ENCODE measurements at regions not wholly inside any gene's neighbourhood (a gene's known extent, or its start where the extent isn't known, plus 50 kb on each side); places are given as distances from the start of the nearest gene placed in this dataset.
A peak's percentile ranks its signal among the peaks of the same experiment; 100 is the strongest.

GRCh38 chr14:89651805-89652204, 234.8 kb upstream of the FOXN3 start:
- Mint-ChIP-seq H3K9me3 (peaks cover 2% of the 10 kb centered on the region), H3K4me1 (ENCODE audit: low read depth) (peaks cover 5% of the 10 kb centered on the region), H3K27ac (no peak overlapping the region), H3K27me3 (ENCODE audit: low read depth) (no peaks in the 10 kb centered on the region), H3K4me3 (no peak overlapping the region), H3K36me3 (ENCODE audit: low read depth) (no peaks in the 10 kb centered on the region)
- CTCF ChIA-PET: interaction anchor here (1.2 kb wide), 1 partner anchor 9 kb away, joined by 3 read pairs; no protein-coding TSS in a partner anchor
- no peak for DNase-seq
- intact Hi-C loops (cut with micrococcal nuclease): no loop called here

GRCh38 chr14:89650077-89650978, 233.3 kb upstream of the FOXN3 start:
- Mint-ChIP-seq H3K4me3 (no peak overlapping the region), H3K27ac (no peak overlapping the region), H3K27me3 (ENCODE audit: low read depth) (no peaks in the 10 kb centered on the region), H3K36me3 (ENCODE audit: low read depth) (no peaks in the 10 kb centered on the region), H3K9me3 (no peaks in the 10 kb centered on the region), H3K4me1 (ENCODE audit: low read depth) (peaks cover 5% of the 10 kb centered on the region)
- no peak for DNase-seq
- CTCF ChIA-PET: no interaction called here
- intact Hi-C loops (cut with micrococcal nuclease): no loop called here

GRCh38 chr14:89649451-89650075, 232.5 kb upstream of the FOXN3 start:
- DNase-seq: no peak
- Mint-ChIP-seq H3K9me3 (no peaks in the 10 kb centered on the region), H3K36me3 (ENCODE audit: low read depth) (no peaks in the 10 kb centered on the region), H3K27me3 (ENCODE audit: low read depth) (no peaks in the 10 kb centered on the region), H3K4me1 (ENCODE audit: low read depth) (peaks cover 5% of the 10 kb centered on the region), H3K27ac (no peak overlapping the region), H3K4me3 (no peak overlapping the region)
- CTCF ChIA-PET: no interaction called here
- intact Hi-C loops (cut with micrococcal nuclease): no loop called here

- Mint-ChIP-seq H3K27ac (no peak overlapping the region), H3K4me3 (no peak overlapping the region), H3K36me3 (ENCODE audit: low read depth) (no peaks in the 10 kb centered on the region), H3K27me3 (ENCODE audit: low read depth) (no peaks in the 10 kb centered on the region), H3K4me1 (ENCODE audit: low read depth) (peaks cover 5% of the 10 kb centered on the region), H3K9me3 (no peaks in the 10 kb centered on the region)
- intact Hi-C loops (cut with micrococcal nuclease): no loop called here
- CTCF ChIA-PET: no interaction called here
- no peak for DNase-seq
Observed at GRCh38 chr14:89648924-89649323, 231.9 kb upstream of the FOXN3 start.

GRCh38 chr14:89648510-89648909, 231.5 kb upstream of the FOXN3 start:
- intact Hi-C loops (cut with micrococcal nuclease): no loop called here
- H3K4me3 Mint-ChIP-seq: no peak overlapping the region
- H3K36me3 Mint-ChIP-seq (ENCODE audit: low read depth): no peaks in the 10 kb centered on the region
- H3K4me1 Mint-ChIP-seq (ENCODE audit: low read depth): peaks cover 7% of the 10 kb centered on the region
- CTCF ChIA-PET: no interaction called here
- H3K27ac Mint-ChIP-seq: no peak overlapping the region
- H3K9me3 Mint-ChIP-seq: no peaks in the 10 kb centered on the region
- no peaks in the 10 kb centered on the region for H3K27me3 Mint-ChIP-seq (ENCODE audit: low read depth)
- DNase-seq: no peak

- Mint-ChIP-seq H3K9me3 (no peaks in the 10 kb centered on the region), H3K4me3 (no peak overlapping the region), H3K27me3 (ENCODE audit: low read depth) (no peaks in the 10 kb centered on the region), H3K36me3 (ENCODE audit: low read depth) (no peaks in the 10 kb centered on the region), H3K27ac (no peak overlapping the region), H3K4me1 (ENCODE audit: low read depth) (peaks cover 17% of the 10 kb centered on the region)
- intact Hi-C loops (cut with micrococcal nuclease): no loop called here
- DNase-seq: no peak
- CTCF ChIA-PET: interaction anchor here (1.1 kb wide), 1 partner anchor 22 kb away, joined by 3 read pairs; no protein-coding TSS in a partner anchor
Observed at GRCh38 chr14:89646971-89647370, 229.9 kb upstream of the FOXN3 start.

GRCh38 chr14:89644641-89645040, 227.6 kb upstream of the FOXN3 start:
- CTCF ChIA-PET: interaction anchor here (0.5 to 1.1 kb wide), 2 partner anchors 24 to 334 kb away, joined by 3 to 4 read pairs; no protein-coding TSS in a partner anchor
- Mint-ChIP-seq H3K4me1 (ENCODE audit: low read depth) (peaks cover 35% of the 10 kb centered on the region), H3K27ac (no peak overlapping the region), H3K9me3 (no peaks in the 10 kb centered on the region), H3K36me3 (ENCODE audit: low read depth) (no peaks in the 10 kb centered on the region), H3K4me3 (no peak overlapping the region), H3K27me3 (ENCODE audit: low read depth) (no peaks in the 10 kb centered on the region)
- DNase-seq: no peak
- intact Hi-C loops (cut with micrococcal nuclease): no loop called here

- no peaks in the 10 kb centered on the region for H3K9me3 Mint-ChIP-seq
- DNase-seq: peak; percentile 61
- peaks cover 62% of the 10 kb centered on the region for H3K4me1 Mint-ChIP-seq (ENCODE audit: low read depth)
- no peaks in the 10 kb centered on the region for H3K36me3 Mint-ChIP-seq (ENCODE audit: low read depth)
- H3K27ac Mint-ChIP-seq: peak overlapping the region; percentile 90
- peak overlapping the region; percentile 57 for H3K4me3 Mint-ChIP-seq
- H3K27me3 Mint-ChIP-seq (ENCODE audit: low read depth): no peaks in the 10 kb centered on the region
- CTCF ChIA-PET: interaction anchor here (0.8 to 1.5 kb wide), 8 partner anchors 8 to 39 kb away, joined by 3 to 8 read pairs (median 4); no protein-coding TSS in a partner anchor
- intact Hi-C loops (cut with micrococcal nuclease): loop anchor here (1.0 kb wide), 5 partner anchors 20 to 211 kb away; no protein-coding TSS in a partner anchor
Observed at GRCh38 chr14:89641495-89642175, 224.6 kb upstream of the FOXN3 start.

GRCh38 chr14:89640141-89640540, 223.1 kb upstream of the FOXN3 start:
- Mint-ChIP-seq H3K9me3 (no peaks in the 10 kb centered on the region), H3K27ac (peak overlapping the region; percentile 75), H3K4me1 (ENCODE audit: low read depth) (peaks cover 62% of the 10 kb centered on the region), H3K4me3 (no peak overlapping the region), H3K27me3 (ENCODE audit: low read depth) (no peaks in the 10 kb centered on the region), H3K36me3 (ENCODE audit: low read depth) (no peaks in the 10 kb centered on the region)
- DNase-seq: no peak
- intact Hi-C loops (cut with micrococcal nuclease): no loop called here
- CTCF ChIA-PET: interaction anchor here (1.0 to 1.5 kb wide), 2 partner anchors 22 to 25 kb away, joined by 3 to 6 read pairs; no protein-coding TSS in a partner anchor

GRCh38 chr14:89639687-89640086, 222.7 kb upstream of the FOXN3 start:
- intact Hi-C loops (cut with micrococcal nuclease): loop anchor here (1.0 kb wide), 2 partner anchors 8 to 13 kb away; no protein-coding TSS in a partner anchor
- Mint-ChIP-seq H3K36me3 (ENCODE audit: low read depth) (no peaks in the 10 kb centered on the region), H3K27ac (peak overlapping the region; percentile 75), H3K4me3 (no peak overlapping the region), H3K9me3 (no peaks in the 10 kb centered on the region), H3K27me3 (ENCODE audit: low read depth) (no peaks in the 10 kb centered on the region), H3K4me1 (ENCODE audit: low read depth) (peaks cover 62% of the 10 kb centered on the region)
- DNase-seq: peak; percentile 47
- CTCF ChIA-PET: interaction anchor here (1.0 to 1.4 kb wide), 2 partner anchors 9 to 24 kb away, joined by 3 to 4 read pairs; no protein-coding TSS in a partner anchor

GRCh38 chr14:89638891-89639290, 221.9 kb upstream of the FOXN3 start:
- intact Hi-C loops (cut with micrococcal nuclease): loop anchor here (1.0 kb wide), 2 partner anchors 8 to 13 kb away; no protein-coding TSS in a partner anchor
- H3K36me3 Mint-ChIP-seq (ENCODE audit: low read depth): no peaks in the 10 kb centered on the region

GRCh38 chr14:89637581-89637980, 220.5 kb upstream of the FOXN3 start:
- Mint-ChIP-seq H3K4me3 (no peak overlapping the region), H3K27ac (peak overlapping the region; percentile 75), H3K27me3 (ENCODE audit: low read depth) (no peaks in the 10 kb centered on the region), H3K36me3 (ENCODE audit: low read depth) (no peaks in the 10 kb centered on the region), H3K4me1 (ENCODE audit: low read depth) (peaks cover 55% of the 10 kb centered on the region), H3K9me3 (peaks cover 2% of the 10 kb centered on the region)
- intact Hi-C loops (cut with micrococcal nuclease): no loop called here
- no peak for DNase-seq
- CTCF ChIA-PET: no interaction called here

More at GRCh38 chr14:89638891-89639290, 221.9 kb upstream of the FOXN3 start:
- Mint-ChIP-seq H3K27me3 (ENCODE audit: low read depth) (no peaks in the 10 kb centered on the region), H3K4me3 (peak overlapping the region; percentile 4), H3K27ac (peak overlapping the region; percentile 74), H3K9me3 (no peaks in the 10 kb centered on the region), H3K4me1 (ENCODE audit: low read depth) (peaks cover 62% of the 10 kb centered on the region)
- CTCF ChIA-PET: interaction anchor here (0.6 to 1.4 kb wide), 5 partner anchors 8 to 460 kb away, joined by 3 to 5 read pairs (median 4); no protein-coding TSS in a partner anchor
- DNase-seq: no peak
